ENCODE measurements at regions not wholly inside any gene's neighbourhood (a gene's known extent, or its start where the extent isn't known, plus 50 kb on each side); places are given as distances from the start of the nearest gene placed in this dataset.

- TF ChIP-seq CTCF (IDR thresholded peaks at IDR 0.05) (no peak), POLR2A (IDR thresholded peaks at IDR 0.05) (no peak)
Measured at GRCh38 chr6:87784690-87785089, 82.7 kb upstream of the AKIRIN2 start.

Data from body of pancreas (tissue), 4 donors.